T-helper 17 cell (primary cell): ENCODE measurements at regions not wholly inside any gene's neighbourhood (a gene's known extent, or its start where the extent isn't known, plus 50 kb on each side); places are given as distances from the start of the nearest gene placed in this dataset.
"Not testable (repeated sequence)": the region's sequence is repeated elsewhere in the genome, so short reads cannot be mapped to it uniquely, and the experiment has no call there.

Experiments
- ATAC-seq: fragments of 150-1000 bp; cut with Tn5 transposase; 2 replicates; pipeline ENCODE4 v1.10.0; 2021; ENCODE audit warnings: mild to moderate bottlenecking, moderate library complexity
- DNase-seq, 3 donors: peaks; one replicate each; pipeline versions ENCODE4 v3.0.0 to v3.0.0-alpha.2; 2020 to 2021
- H3K9me3 ChIP-seq: one replicate; pipeline ENCODE4 v1.7.0; 2013; ENCODE audit warnings: low read length, mild to moderate bottlenecking; ENCODE audit not compliant: control insufficient read depth, poor library complexity, severe bottlenecking
- H3K27ac Mint-ChIP-seq: one replicate; pipeline ENCODE4 v1.8.0; 2022; ENCODE audit warnings: mild to moderate bottlenecking, moderate library complexity, mixed read lengths
- H3K27me3 Mint-ChIP-seq: one replicate; pipeline ENCODE4 v1.8.0; 2022; ENCODE audit warnings: mixed read lengths
- H3K36me3 Mint-ChIP-seq: one replicate; pipeline ENCODE4 v1.8.0; 2022; ENCODE audit warnings: low read depth, mixed read lengths
- H3K4me1 Mint-ChIP-seq: one replicate; pipeline ENCODE4 v1.8.0; 2022; ENCODE audit warnings: mild to moderate bottlenecking, mixed read lengths
- H3K4me3 Mint-ChIP-seq: one replicate; pipeline ENCODE4 v1.8.0; 2022; ENCODE audit warnings: mild to moderate bottlenecking, moderate library complexity, mixed read lengths

GRCh38 chr7:47185170-47185569 is 396.7 kb downstream of the TNS3 start:
- DNase-seq (no peak), ATAC-seq (no peak)
- no peaks in the 10 kb centered on the region for H3K9me3 ChIP-seq
- H3K36me3 Mint-ChIP-seq = no peaks in the 10 kb centered on the region
- no peaks in the 10 kb centered on the region for H3K27me3 Mint-ChIP-seq
- no peak overlapping the region for H3K27ac Mint-ChIP-seq
- H3K4me1 Mint-ChIP-seq = no peaks in the 10 kb centered on the region
- no peak overlapping the region for H3K4me3 Mint-ChIP-seq

DNA sequence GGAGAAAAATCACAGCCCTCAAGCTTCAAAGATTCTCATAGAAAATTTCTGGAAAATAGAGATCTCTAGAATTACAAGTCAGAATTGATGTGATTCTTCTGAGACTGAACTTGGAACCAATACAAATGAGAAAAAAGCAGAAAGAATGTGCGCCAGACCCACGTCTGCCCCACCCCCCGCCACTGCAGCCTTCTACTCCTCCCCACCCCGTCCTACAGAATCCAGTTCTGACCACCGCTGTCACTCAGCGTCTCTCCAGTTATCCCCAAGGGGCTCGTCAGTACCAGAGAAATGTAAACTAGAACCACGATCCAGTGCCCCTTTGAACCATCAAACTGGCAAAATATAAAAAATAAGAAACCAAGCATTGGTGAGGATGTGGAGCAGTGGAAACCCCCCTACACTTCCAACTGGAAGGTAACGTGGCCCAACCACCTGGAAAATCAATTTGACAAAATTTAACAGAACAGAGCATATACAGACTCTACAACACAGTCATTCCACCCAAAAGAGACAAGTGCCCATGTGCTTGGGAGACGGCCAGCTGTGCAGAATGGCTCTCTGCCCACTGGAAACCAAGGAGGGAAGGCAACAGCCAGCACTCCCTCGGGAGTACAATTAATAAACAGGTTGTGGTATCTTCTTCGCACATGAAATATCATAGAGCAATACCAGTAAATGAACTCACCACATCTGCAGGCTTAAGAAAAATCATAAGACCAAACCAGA is 397.9 kb downstream of the TNS3 start:
- H3K27me3 Mint-ChIP-seq = no peaks in the 10 kb centered on the region
- no peaks in the 10 kb centered on the region for H3K4me1 Mint-ChIP-seq
- H3K27ac Mint-ChIP-seq = no peak overlapping the region
- no peak for DNase-seq
- no peaks in the 10 kb centered on the region for H3K9me3 ChIP-seq
- no peak for ATAC-seq
- no peak overlapping the region for H3K4me3 Mint-ChIP-seq
- no peaks in the 10 kb centered on the region for H3K36me3 Mint-ChIP-seq

DNA sequence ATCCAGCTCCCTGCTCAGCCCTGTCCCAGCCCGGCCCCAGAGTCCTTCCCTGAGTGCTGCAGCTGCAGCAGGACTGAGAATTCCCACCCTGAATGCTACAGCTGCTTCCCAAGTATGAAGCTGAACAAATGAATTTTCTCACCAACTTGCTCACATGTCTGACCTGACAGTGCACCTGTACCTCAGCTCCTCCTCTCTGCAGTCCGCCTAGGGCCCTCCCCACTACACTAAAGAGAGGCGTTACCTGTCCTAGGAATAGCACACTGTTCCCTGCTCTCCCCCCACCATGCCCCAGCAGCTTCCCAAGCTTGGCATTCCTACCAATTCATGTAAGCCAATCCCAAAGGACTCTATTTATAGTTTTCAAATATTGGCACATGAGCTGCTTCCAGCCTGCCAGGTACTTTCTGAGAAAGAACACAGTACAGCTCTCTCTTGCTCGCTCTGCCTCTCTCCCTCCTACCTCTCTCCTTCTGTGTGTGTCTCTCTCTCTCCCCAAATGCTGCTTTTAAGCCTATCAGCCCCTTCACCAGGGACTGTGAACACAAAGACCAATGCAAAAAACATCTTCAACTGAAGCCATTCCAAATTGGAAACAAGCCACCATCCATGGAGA is 400.1 kb downstream of the TNS3 start:
- ATAC-seq (no peak), DNase-seq (no peak)
- H3K4me3 Mint-ChIP-seq = no peak overlapping the region
- H3K27me3 Mint-ChIP-seq = no peaks in the 10 kb centered on the region
- H3K4me1 Mint-ChIP-seq = no peaks in the 10 kb centered on the region
- no peaks in the 10 kb centered on the region for H3K9me3 ChIP-seq
- H3K36me3 Mint-ChIP-seq = no peaks in the 10 kb centered on the region
- H3K27ac Mint-ChIP-seq = no peak overlapping the region

DNA sequence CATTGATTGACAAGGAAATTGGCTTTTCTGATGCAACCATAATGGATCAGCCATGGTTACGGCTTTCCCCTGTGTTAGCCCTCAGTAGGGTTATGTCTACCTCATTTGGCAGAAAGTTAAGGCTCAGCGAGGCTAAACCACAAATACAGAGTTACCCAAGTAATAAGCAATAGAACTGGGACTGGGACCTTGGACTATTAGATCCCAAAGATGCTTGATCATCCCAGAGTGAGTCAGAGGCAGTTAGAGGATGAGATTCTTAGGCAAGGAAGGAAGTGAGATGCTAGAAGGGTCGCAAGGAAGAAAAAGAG is 401.4 kb downstream of the TNS3 start:
- no peaks in the 10 kb centered on the region for H3K9me3 ChIP-seq
- ATAC-seq (no peak), DNase-seq (no peak)
- Mint-ChIP-seq H3K36me3 (no peaks in the 10 kb centered on the region), H3K27me3 (no peaks in the 10 kb centered on the region), H3K4me1 (no peaks in the 10 kb centered on the region), H3K27ac (no peak overlapping the region), H3K4me3 (no peak overlapping the region)

- H3K4me1 Mint-ChIP-seq = no peaks in the 10 kb centered on the region
- no peak for DNase-seq
- H3K27me3 Mint-ChIP-seq = no peaks in the 10 kb centered on the region
- H3K9me3 ChIP-seq = no peaks in the 10 kb centered on the region
- no peak for ATAC-seq
- H3K4me3 Mint-ChIP-seq = no peak overlapping the region
- no peaks in the 10 kb centered on the region for H3K36me3 Mint-ChIP-seq
- no peak overlapping the region for H3K27ac Mint-ChIP-seq
Observed at GRCh38 chr7:47179812-47180515, 401.9 kb downstream of the TNS3 start.

- DNase-seq, H3K4me3 Mint-ChIP-seq, ATAC-seq, H3K27ac Mint-ChIP-seq, H3K9me3 ChIP-seq, H3K27me3 Mint-ChIP-seq, H3K36me3 Mint-ChIP-seq, H3K4me1 Mint-ChIP-seq: not testable (repeated sequence)
Observed at GRCh38 chr7:47172602-47173539, 409.0 kb downstream of the TNS3 start.

- no peak for DNase-seq
Observed at GRCh38 chr7:47170516-47170915, 411.4 kb downstream of the TNS3 start.

DNA sequence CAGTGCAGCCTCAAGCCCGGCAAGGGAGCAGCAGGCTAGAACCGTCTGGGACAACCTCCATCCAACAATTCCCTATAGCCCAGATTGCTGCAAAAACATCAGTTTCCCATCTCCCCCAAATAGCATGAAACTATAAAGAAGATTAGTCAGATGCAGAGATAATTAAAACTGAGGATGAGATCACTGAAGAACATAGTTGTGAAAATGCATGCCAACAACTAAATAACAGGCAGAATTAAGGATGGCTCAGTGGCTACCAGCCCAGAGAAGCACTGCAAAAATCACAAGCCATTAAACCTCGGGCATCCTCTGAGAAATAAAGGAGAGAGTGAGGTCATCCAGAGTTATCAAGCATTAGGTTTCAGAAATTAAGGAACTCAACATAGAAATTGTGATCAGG is 427.1 kb downstream of the TNS3 start:
- no peak overlapping the region for H3K27ac Mint-ChIP-seq
- H3K9me3 ChIP-seq = no peaks in the 10 kb centered on the region
- ATAC-seq (no peak), DNase-seq (no peak)
- H3K27me3 Mint-ChIP-seq = no peaks in the 10 kb centered on the region
- H3K4me3 Mint-ChIP-seq = no peak overlapping the region
- no peaks in the 10 kb centered on the region for H3K4me1 Mint-ChIP-seq
- H3K36me3 Mint-ChIP-seq = no peaks in the 10 kb centered on the region

More at GRCh38 chr7:47170516-47170915, 411.4 kb downstream of the TNS3 start:
- no peaks in the 10 kb centered on the region for H3K9me3 ChIP-seq
- H3K4me1 Mint-ChIP-seq = no peaks in the 10 kb centered on the region
- no peak overlapping the region for H3K4me3 Mint-ChIP-seq
- H3K27me3 Mint-ChIP-seq = no peaks in the 10 kb centered on the region
- H3K36me3 Mint-ChIP-seq = no peaks in the 10 kb centered on the region
- no peak overlapping the region for H3K27ac Mint-ChIP-seq
- ATAC-seq = no peak

DNA sequence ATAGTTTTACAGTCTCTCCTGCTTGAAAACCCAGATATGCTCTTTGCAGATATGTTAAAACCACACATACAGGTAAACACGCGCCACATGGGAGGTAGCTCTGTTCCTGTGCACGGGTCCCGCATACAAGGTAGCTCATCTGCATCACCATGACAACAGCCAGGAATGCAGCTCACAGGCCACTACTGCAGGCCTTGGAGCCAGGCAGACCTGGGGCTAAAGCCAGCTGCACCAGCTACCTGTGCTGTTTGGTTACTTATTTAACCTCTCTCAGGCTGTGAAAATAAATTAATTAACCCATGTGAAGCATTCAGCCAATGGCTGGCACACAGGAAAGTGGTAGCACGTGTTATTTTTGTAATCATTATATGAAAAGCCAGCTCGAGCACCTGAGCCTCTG is 428.3 kb downstream of the TNS3 start:
- DNase-seq (no peak), ATAC-seq (no peak)
- Mint-ChIP-seq H3K27ac (no peak overlapping the region), H3K36me3 (no peaks in the 10 kb centered on the region), H3K4me3 (no peak overlapping the region), H3K4me1 (no peaks in the 10 kb centered on the region), H3K27me3 (no peaks in the 10 kb centered on the region)
- H3K9me3 ChIP-seq = no peaks in the 10 kb centered on the region

DNA sequence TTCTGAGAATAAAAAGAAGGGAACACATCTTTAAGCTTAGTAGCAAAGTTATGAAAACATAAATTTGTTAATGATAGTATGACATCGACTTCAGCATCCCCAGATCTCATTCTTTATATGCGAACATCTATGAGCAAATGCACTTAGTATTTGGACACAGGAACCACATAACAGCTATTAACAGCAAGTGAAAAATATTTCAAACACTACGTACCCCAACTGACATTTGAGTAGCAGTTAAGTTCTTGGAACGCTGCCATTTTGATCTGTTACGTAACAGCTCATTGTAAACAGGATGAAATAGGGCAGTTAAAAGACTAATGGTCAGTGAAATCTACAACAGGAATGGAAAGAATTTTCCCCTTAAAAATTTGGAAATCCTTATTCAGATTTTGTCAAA is 428.9 kb downstream of the TNS3 start:
- H3K4me3 Mint-ChIP-seq = no peak overlapping the region
- H3K4me1 Mint-ChIP-seq = no peaks in the 10 kb centered on the region
- no peaks in the 10 kb centered on the region for H3K36me3 Mint-ChIP-seq
- ATAC-seq (no peak), DNase-seq (no peak)
- H3K27me3 Mint-ChIP-seq = no peaks in the 10 kb centered on the region
- no peak overlapping the region for H3K27ac Mint-ChIP-seq
- no peaks in the 10 kb centered on the region for H3K9me3 ChIP-seq

GRCh38 chr7:47152307-47152706 is 429.6 kb downstream of the TNS3 start:
- H3K27me3 Mint-ChIP-seq = no peaks in the 10 kb centered on the region
- ATAC-seq (no peak), DNase-seq (no peak)
- H3K27ac Mint-ChIP-seq = no peak overlapping the region
- no peaks in the 10 kb centered on the region for H3K36me3 Mint-ChIP-seq
- H3K9me3 ChIP-seq = no peaks in the 10 kb centered on the region
- no peaks in the 10 kb centered on the region for H3K4me1 Mint-ChIP-seq
- no peak overlapping the region for H3K4me3 Mint-ChIP-seq

DNA sequence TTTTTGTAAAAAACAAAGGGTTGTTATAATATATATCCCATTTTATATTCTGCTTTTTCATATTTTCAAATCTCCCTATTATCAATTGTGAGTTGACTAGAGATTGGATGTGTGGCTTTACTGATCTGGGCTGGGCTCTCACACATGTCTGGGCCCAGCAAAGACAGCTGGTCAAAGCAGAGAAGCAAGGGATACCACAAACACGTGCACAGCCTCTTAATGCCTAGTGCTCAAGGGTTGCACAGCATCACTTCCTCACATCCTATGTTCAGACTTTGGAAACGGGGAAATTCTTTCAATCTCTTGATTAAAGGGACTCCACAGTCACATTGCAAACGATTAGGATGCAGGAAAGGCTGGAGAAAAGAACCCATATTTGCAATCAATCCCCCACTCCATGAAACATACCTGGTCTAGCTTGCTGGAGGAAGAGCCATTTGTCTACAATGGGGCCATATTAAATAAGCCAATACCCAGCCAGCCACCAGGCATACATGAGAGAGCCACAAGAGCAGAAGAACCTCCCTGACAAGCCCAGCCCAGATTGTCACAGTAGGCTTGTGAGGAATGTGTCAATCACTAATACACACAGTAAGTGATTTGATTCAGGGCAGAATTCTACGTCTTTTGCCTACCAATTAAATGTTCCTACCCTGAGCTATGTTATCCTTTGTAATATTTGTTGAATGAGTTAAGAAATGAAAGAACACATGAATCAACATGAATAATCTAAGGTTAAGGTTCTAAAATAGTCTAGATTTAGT is 431.2 kb downstream of the TNS3 start:
- no peak overlapping the region for H3K4me3 Mint-ChIP-seq
- no peaks in the 10 kb centered on the region for H3K27me3 Mint-ChIP-seq
- no peak overlapping the region for H3K27ac Mint-ChIP-seq

More for the DNA sequence above, 431.2 kb downstream of the TNS3 start:
- Mint-ChIP-seq H3K4me1 (no peaks in the 10 kb centered on the region), H3K36me3 (no peaks in the 10 kb centered on the region)
- no peaks in the 10 kb centered on the region for H3K9me3 ChIP-seq
- DNase-seq (no peak), ATAC-seq (no peak)
